HCT116 (cell line): ENCODE measurements at regions not wholly inside any gene's neighbourhood (a gene's known extent, or its start where the extent isn't known, plus 50 kb on each side); places are given as distances from the start of the nearest gene placed in this dataset.

Experiments used
- ATAC-seq: fragments of 200-7000 bp; cut with Tn5 transposase; 2 replicates; pipeline ENCODE4 v1.9.1; 2020; ENCODE audit warnings: mild to moderate bottlenecking, moderate library complexity
- BruUV-seq: library from RNA; stranded (reverse); fragments of 400-500 nt; replicated peaks from 2 replicates; lab custom pipeline; 2021; lab: Mats Ljungman, UMichigan
- CTCF ChIA-PET: fragments of 300-600 bp; sonication (Branson Sonifier 250); formaldehyde crosslinking; loops from one replicate; lab custom pipeline; 2021; ENCODE audit warnings: antibody characterized with exemption; lab: Charles Lee
- POLR2A ChIA-PET: fragments of 300-600, 350-600 bp; sonication (Branson Sonifier 250); formaldehyde crosslinking; loops from one replicate; lab custom pipeline; 2021; ENCODE audit warnings: antibody characterized with exemption; lab: Charles Lee
- RAD21 ChIA-PET, 2 experiments: fragments of 300-600 bp; sonication (Branson Sonifier 250); formaldehyde crosslinking; loops; one replicate each; lab custom pipeline; 2023; ENCODE audit warnings: low total read pairs in 2 of 2; ENCODE audit not compliant: uncharacterized antibody in 2 of 2, unreplicated experiment in 2 of 2, low non-redundant PET in 1 of 2; lab: Charles Lee
- DNase-seq: peaks from one replicate; pipeline ENCODE4 v3.0.0-alpha.2; 2010; ENCODE audit warnings: low read depth, low spot score
- H2AFZ ChIP-seq: fragments of 200-600 bp; shearing (Covaris generic), sonication (generic); 2 replicates; pipeline ENCODE4 v1.6.1; 2017; ENCODE audit warnings: low read depth, mixed run types, mixed read lengths, antibody characterized with exemption, low read length; ENCODE audit not compliant: poor library complexity, severe bottlenecking
- H3K27ac ChIP-seq: 2 replicates; pipeline ENCODE4 v1.5.1; 2012; ENCODE audit warnings: low read depth, low read length
- H3K27me3 ChIP-seq: fragments of 200-600 bp; sonication (generic); 2 replicates; pipeline ENCODE4 v1.6.1; 2016; ENCODE audit warnings: mixed run types, low read length, mixed read lengths; ENCODE audit not compliant: insufficient read depth
- H3K36me3 ChIP-seq, 2 experiments: fragments of 200-500 bp in 1 of 2; fragments of 200-600 bp in 1 of 2; sonication (Bioruptor generic) in 1 of 2; sonication (generic) in 1 of 2; 2 replicates each; pipeline versions ENCODE4 v1.5.1 to v1.6.1; 2014 to 2016; ENCODE audit warnings: low read length in 2 of 2, inconsistent platforms in 1 of 2, mixed read lengths in 1 of 2, mixed run types in 1 of 2; ENCODE audit not compliant: insufficient read depth in 2 of 2, control insufficient read depth in 1 of 2
- H3K4me1 ChIP-seq, 2 experiments: fragments of 200-600 bp in 1 of 2; sonication (generic) in 1 of 2; 2 replicates each; pipeline versions ENCODE4 v1.5.1 to v1.6.1; 2012 to 2017; ENCODE audit warnings: low read length in 2 of 2, inconsistent platforms in 1 of 2, mild to moderate bottlenecking in 1 of 2, mixed read lengths in 1 of 2, mixed run types in 1 of 2, moderate library complexity in 1 of 2; ENCODE audit not compliant: insufficient read depth in 2 of 2, control insufficient read depth in 1 of 2
- H3K4me2 ChIP-seq: fragments of 200-600 bp; sonication (generic); 2 replicates; pipeline ENCODE4 v1.6.1; 2017; ENCODE audit warnings: mixed run types, low read length, mixed read lengths
- H3K4me3 ChIP-seq, 2 experiments: fragments of 200-600 bp in 1 of 2; sonication (generic) in 1 of 2; replicated peaks in 1 of 2; 2 replicates each; pipeline ENCODE4 v1.5.1; 2011 to 2016; ENCODE audit warnings: low read length in 2 of 2, control low read depth in 1 of 2, low read depth in 1 of 2, mild to moderate bottlenecking in 1 of 2, mixed read lengths in 1 of 2, mixed run types in 1 of 2
- H3K79me2 ChIP-seq: fragments of 200-600 bp; sonication (generic); 2 replicates; pipeline ENCODE4 v1.6.1; 2017; ENCODE audit warnings: mild to moderate bottlenecking, mixed run types, low read length, moderate library complexity, mixed read lengths; ENCODE audit not compliant: insufficient read depth
- H3K9ac ChIP-seq: fragments of 200-600 bp; sonication (generic); 2 replicates; pipeline ENCODE4 v1.6.1; 2016; ENCODE audit warnings: low read length, mixed read lengths
- H3K9me2 ChIP-seq: fragments of 200-600 bp; sonication (generic), shearing (Covaris generic); 2 replicates; pipeline ENCODE4 v1.6.1; 2017; ENCODE audit warnings: mixed run types, mild to moderate bottlenecking, moderate library complexity; ENCODE audit not compliant: insufficient read depth
- H3K9me3 ChIP-seq, 2 experiments: fragments of 200-500 bp in 1 of 2; fragments of 200-600 bp in 1 of 2; sonication (Bioruptor generic) in 1 of 2; sonication (generic) in 1 of 2; 2 replicates each; pipeline ENCODE4 v1.6.1; 2014 to 2017; ENCODE audit warnings: low read length in 2 of 2, mixed read lengths in 2 of 2, inconsistent platforms in 1 of 2, low read depth in 1 of 2, mild to moderate bottlenecking in 1 of 2, mixed run types in 1 of 2, moderate library complexity in 1 of 2; ENCODE audit not compliant: control insufficient read depth in 1 of 2, insufficient read depth in 1 of 2
- H4K20me1 ChIP-seq: fragments of 200-600 bp; sonication (generic), shearing (Covaris generic); 2 replicates; pipeline ENCODE4 v1.6.1; 2017; ENCODE audit warnings: mixed run types, mild to moderate bottlenecking, moderate library complexity; ENCODE audit not compliant: insufficient read depth
- CTCF ChIP-seq, 3 experiments: fragments of 200-600 bp in 1 of 3; sonication (generic) in 1 of 3; IDR thresholded peaks in 2 of 3; conservative IDR thresholded peaks in 1 of 3; 2 replicates each; pipeline ENCODE4 v1.5.1; 2012 to 2017; ENCODE audit warnings: low read depth in 2 of 3, low read length in 2 of 3, antibody characterized with exemption in 1 of 3, borderline replicate concordance in 1 of 3, control low read depth in 1 of 3, mild to moderate bottlenecking in 1 of 3, mixed read lengths in 1 of 3, mixed run types in 1 of 3, moderate library complexity in 1 of 3; ENCODE audit not compliant: insufficient read depth in 1 of 3
- EZH2 ChIP-seq: fragments of 200-600 bp; sonication (generic); IDR thresholded peaks from 2 replicates; pipeline ENCODE4 v1.6.1; 2017; ENCODE audit warnings: antibody characterized with exemption, mixed run types
- FOSL1 ChIP-seq: IDR thresholded peaks from 2 replicates; pipeline ENCODE4 v1.6.1; 2012; ENCODE audit warnings: low read depth
- POLR2A ChIP-seq: IDR thresholded peaks from 2 replicates; pipeline ENCODE4 v1.7.0; 2011; ENCODE audit warnings: borderline replicate concordance; ENCODE audit not compliant: insufficient read depth, insufficient read length; ENCODE audit errors: extremely low read depth
- POLR2AphosphoS5 ChIP-seq: IDR thresholded peaks from 2 replicates; pipeline ENCODE4 v1.6.1; 2011; ENCODE audit warnings: mild to moderate bottlenecking, low read depth, low read length, moderate library complexity
- RAD21 ChIP-seq: IDR thresholded peaks from 2 replicates; pipeline ENCODE4 v1.6.1; 2012; ENCODE audit warnings: low read depth, mild to moderate bottlenecking
- SIN3A ChIP-seq: IDR thresholded peaks from 2 replicates; pipeline ENCODE4 v1.6.1; 2012; ENCODE audit warnings: low read depth
- SRF ChIP-seq: IDR thresholded peaks from 2 replicates; pipeline ENCODE4 v1.6.1; 2012; ENCODE audit warnings: low read depth
- YY1 ChIP-seq: IDR thresholded peaks from 2 replicates; pipeline ENCODE4 v1.6.1; 2011; ENCODE audit warnings: low read length, low read depth, moderate library complexity, mild to moderate bottlenecking; ENCODE audit not compliant: insufficient replicate concordance; ENCODE audit errors: extremely low read depth
- ZNF274 ChIP-seq: fragments of 200-500 bp; sonication (Bioruptor generic); IDR thresholded peaks from 2 replicates; pipeline ENCODE4 v1.6.1; 2014; ENCODE audit warnings: mild to moderate bottlenecking, low read depth, low read length, inconsistent platforms
- intact Hi-C: fragments of 100-400 bp; cut with micrococcal nuclease; formaldehyde crosslinking; loops from 2 replicates; pipeline ENCODE4 v1.10.0; 2022
- TF ChIP-seq, protein P1 (sequence below): IDR thresholded peaks from 2 replicates; pipeline ENCODE4 v1.6.1; 2012
- TF ChIP-seq, protein P2 (sequence below): IDR thresholded peaks from 2 replicates; pipeline ENCODE4 v1.6.1; 2012; ENCODE audit warnings: low read depth
- TF ChIP-seq, protein P3 (sequence below): IDR thresholded peaks from 2 replicates; pipeline ENCODE4 v1.6.1; 2011; ENCODE audit warnings: mild to moderate bottlenecking, low read length, moderate library complexity; ENCODE audit not compliant: insufficient replicate concordance; ENCODE audit errors: extremely low read depth

- peaks cover 4 to 22% of the 10 kb centered on the region in 2 experiments; a peak in 3 of 4 replicates for H3K9me3 ChIP-seq
- ChIA-PET CTCF (no interaction called here), POLR2A (no interaction called here), RAD21 (no interaction called here)
- no TSS peak for BruUV-seq
- H3K4me1 ChIP-seq = no peaks in the 10 kb centered on the region
- no peaks in the 10 kb centered on the region for H3K79me2 ChIP-seq
- H3K9ac ChIP-seq = no peak overlapping the region
- H3K27ac ChIP-seq = no peak overlapping the region
- no peak overlapping the region for H2AFZ ChIP-seq
- no peaks in the 10 kb centered on the region for H4K20me1 ChIP-seq
- no peak for ATAC-seq
- TF ChIP-seq, protein P1, sequence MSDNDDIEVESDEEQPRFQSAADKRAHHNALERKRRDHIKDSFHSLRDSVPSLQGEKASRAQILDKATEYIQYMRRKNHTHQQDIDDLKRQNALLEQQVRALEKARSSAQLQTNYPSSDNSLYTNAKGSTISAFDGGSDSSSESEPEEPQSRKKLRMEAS = no peak
- no peak for TF ChIP-seq RAD21
- TF ChIP-seq SIN3A = no peak
- H3K36me3 ChIP-seq = no peaks in the 10 kb centered on the region
- no peak overlapping the region for H3K4me2 ChIP-seq
- no peak overlapping the region for H3K4me3 ChIP-seq
- intact Hi-C loops = no loop called here
- no peaks in the 10 kb centered on the region for H3K9me2 ChIP-seq
- no peaks in the 10 kb centered on the region for H3K27me3 ChIP-seq
- no peak for DNase-seq
Observed at GRCh38 chr5:20469390-20469789, 481.4 kb upstream of the CDH18 start.

GRCh38 chr5:20466512-20466911 lies 478.5 kb upstream of the CDH18 start:
- Histone ChIP-seq H3K4me3 (no peak overlapping the region), H3K9me3 (peaks cover 8 to 27% of the 10 kb centered on the region in 2 experiments; a peak in 2 of 4 replicates), H3K27ac (no peak overlapping the region), H4K20me1 (no peaks in the 10 kb centered on the region), H3K4me2 (no peak overlapping the region), H3K36me3 (no peaks in the 10 kb centered on the region), H3K4me1 (no peaks in the 10 kb centered on the region), H3K9me2 (no peaks in the 10 kb centered on the region), H3K79me2 (no peaks in the 10 kb centered on the region), H3K27me3 (no peaks in the 10 kb centered on the region), H3K9ac (no peak overlapping the region), H2AFZ (no peak overlapping the region)
- ATAC-seq (no peak), DNase-seq (no peak)
- ChIA-PET RAD21 (no interaction called here), CTCF (no interaction called here), POLR2A (no interaction called here)
- no TSS peak for BruUV-seq
- intact Hi-C loops = no loop called here
- TF ChIP-seq SIN3A (no peak), EZH2 (no peak), POLR2AphosphoS5 (no peak), YY1 (no peak), POLR2A (no peak), CTCF (IDR thresholded peaks at IDR 0.05 in 2 of 3, conservative IDR thresholded peaks at IDR 0.05 in 1 of 3; ENCODE audit: borderline replicate concordance in 1 of 3, insufficient read depth in 1 of 3, low read depth in 2 of 3, low read length in 2 of 3) (no peak), SRF (no peak), ZNF274 (no peak), FOSL1 (no peak)
- TF ChIP-seq, protein P2, sequence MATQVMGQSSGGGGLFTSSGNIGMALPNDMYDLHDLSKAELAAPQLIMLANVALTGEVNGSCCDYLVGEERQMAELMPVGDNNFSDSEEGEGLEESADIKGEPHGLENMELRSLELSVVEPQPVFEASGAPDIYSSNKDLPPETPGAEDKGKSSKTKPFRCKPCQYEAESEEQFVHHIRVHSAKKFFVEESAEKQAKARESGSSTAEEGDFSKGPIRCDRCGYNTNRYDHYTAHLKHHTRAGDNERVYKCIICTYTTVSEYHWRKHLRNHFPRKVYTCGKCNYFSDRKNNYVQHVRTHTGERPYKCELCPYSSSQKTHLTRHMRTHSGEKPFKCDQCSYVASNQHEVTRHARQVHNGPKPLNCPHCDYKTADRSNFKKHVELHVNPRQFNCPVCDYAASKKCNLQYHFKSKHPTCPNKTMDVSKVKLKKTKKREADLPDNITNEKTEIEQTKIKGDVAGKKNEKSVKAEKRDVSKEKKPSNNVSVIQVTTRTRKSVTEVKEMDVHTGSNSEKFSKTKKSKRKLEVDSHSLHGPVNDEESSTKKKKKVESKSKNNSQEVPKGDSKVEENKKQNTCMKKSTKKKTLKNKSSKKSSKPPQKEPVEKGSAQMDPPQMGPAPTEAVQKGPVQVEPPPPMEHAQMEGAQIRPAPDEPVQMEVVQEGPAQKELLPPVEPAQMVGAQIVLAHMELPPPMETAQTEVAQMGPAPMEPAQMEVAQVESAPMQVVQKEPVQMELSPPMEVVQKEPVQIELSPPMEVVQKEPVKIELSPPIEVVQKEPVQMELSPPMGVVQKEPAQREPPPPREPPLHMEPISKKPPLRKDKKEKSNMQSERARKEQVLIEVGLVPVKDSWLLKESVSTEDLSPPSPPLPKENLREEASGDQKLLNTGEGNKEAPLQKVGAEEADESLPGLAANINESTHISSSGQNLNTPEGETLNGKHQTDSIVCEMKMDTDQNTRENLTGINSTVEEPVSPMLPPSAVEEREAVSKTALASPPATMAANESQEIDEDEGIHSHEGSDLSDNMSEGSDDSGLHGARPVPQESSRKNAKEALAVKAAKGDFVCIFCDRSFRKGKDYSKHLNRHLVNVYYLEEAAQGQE = no peak
- TF ChIP-seq, protein P3, sequence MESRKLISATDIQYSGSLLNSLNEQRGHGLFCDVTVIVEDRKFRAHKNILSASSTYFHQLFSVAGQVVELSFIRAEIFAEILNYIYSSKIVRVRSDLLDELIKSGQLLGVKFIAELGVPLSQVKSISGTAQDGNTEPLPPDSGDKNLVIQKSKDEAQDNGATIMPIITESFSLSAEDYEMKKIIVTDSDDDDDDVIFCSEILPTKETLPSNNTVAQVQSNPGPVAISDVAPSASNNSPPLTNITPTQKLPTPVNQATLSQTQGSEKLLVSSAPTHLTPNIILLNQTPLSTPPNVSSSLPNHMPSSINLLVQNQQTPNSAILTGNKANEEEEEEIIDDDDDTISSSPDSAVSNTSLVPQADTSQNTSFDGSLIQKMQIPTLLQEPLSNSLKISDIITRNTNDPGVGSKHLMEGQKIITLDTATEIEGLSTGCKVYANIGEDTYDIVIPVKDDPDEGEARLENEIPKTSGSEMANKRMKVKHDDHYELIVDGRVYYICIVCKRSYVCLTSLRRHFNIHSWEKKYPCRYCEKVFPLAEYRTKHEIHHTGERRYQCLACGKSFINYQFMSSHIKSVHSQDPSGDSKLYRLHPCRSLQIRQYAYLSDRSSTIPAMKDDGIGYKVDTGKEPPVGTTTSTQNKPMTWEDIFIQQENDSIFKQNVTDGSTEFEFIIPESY = no peak
